GM12878 (cell line): ENCODE measurements at regions not wholly inside any gene's neighbourhood (a gene's known extent, or its start where the extent isn't known, plus 50 kb on each side); places are given as distances from the start of the nearest gene placed in this dataset.

ENCODE experiments used
- BACH1 ChIP-seq: fragments of 450-650 bp; IDR thresholded peaks from 2 replicates; pipeline ENCODE4 v1.6.1; 2017; ENCODE audit warnings: mild to moderate bottlenecking, borderline replicate concordance
- CREB1 ChIP-seq: IDR thresholded peaks from 2 replicates; pipeline ENCODE4 v1.6.1; 2012; ENCODE audit warnings: low read depth, mild to moderate bottlenecking, inconsistent platforms
- CTCF ChIP-seq, 3 experiments: IDR thresholded peaks in 2 of 3; conservative IDR thresholded peaks in 1 of 3; 2 replicates each; pipeline ENCODE4 v1.5.1; 2011; ENCODE audit warnings: low read depth in 3 of 3, low read length in 3 of 3, mild to moderate bottlenecking in 3 of 3, control low read depth in 2 of 3, moderate library complexity in 2 of 3, inconsistent platforms in 1 of 3, mixed read lengths in 1 of 3; ENCODE audit not compliant: control insufficient read depth in 2 of 3, insufficient read depth in 1 of 3; ENCODE audit errors: extremely low read depth in 1 of 3
- EED ChIP-seq: sonication (generic); IDR thresholded peaks from 2 replicates; pipeline ENCODE4 v1.6.1; 2016; ENCODE audit warnings: antibody characterized with exemption, low read depth
- EGR1 ChIP-seq, 2 experiments: IDR thresholded peaks; 1 replicate in 1 of 2; 2 replicates in 1 of 2; pipeline ENCODE4 v1.6.1; 2011 to 2012; ENCODE audit warnings: low read depth in 2 of 2, low read length in 2 of 2, borderline replicate concordance in 1 of 2, mild to moderate bottlenecking in 1 of 2, moderate library complexity in 1 of 2
- MEF2B ChIP-seq: fragments of 450-650 bp; IDR thresholded peaks from 2 replicates; pipeline ENCODE4 v1.6.1; 2018; ENCODE audit warnings: mild to moderate bottlenecking, moderate library complexity; ENCODE audit not compliant: partially characterized antibody, poor library complexity, severe bottlenecking
- POLR2AphosphoS5 ChIP-seq: IDR thresholded peaks from 2 replicates; pipeline ENCODE4 v1.6.1; 2011; ENCODE audit warnings: mild to moderate bottlenecking, low read length, inconsistent platforms
- SKIL ChIP-seq: fragments of 450-650 bp; IDR thresholded peaks from 2 replicates; pipeline ENCODE4 v1.6.1; 2017; ENCODE audit warnings: mild to moderate bottlenecking, low read depth, inconsistent platforms; ENCODE audit not compliant: poor library complexity, severe bottlenecking
- SMAD1 ChIP-seq: fragments of 450-650 bp; IDR thresholded peaks from 2 replicates; pipeline ENCODE4 v1.6.1; 2018; ENCODE audit warnings: mild to moderate bottlenecking, low read depth; ENCODE audit not compliant: partially characterized antibody
- SMARCA5 ChIP-seq: fragments of 450-650 bp; IDR thresholded peaks from 2 replicates; pipeline ENCODE4 v1.6.1; 2017; ENCODE audit warnings: mild to moderate bottlenecking
- SREBF2 ChIP-seq: IDR thresholded peaks from 2 replicates; pipeline ENCODE4 v1.6.1; 2012; ENCODE audit warnings: mild to moderate bottlenecking, low read length

GRCh38 chr7:16369855-16370254, 51.5 kb downstream of the CRPPA start:
- no peak for TF ChIP-seq POLR2AphosphoS5
- no peak for TF ChIP-seq CTCF (IDR thresholded peaks at IDR 0.05 in 2 of 3, conservative IDR thresholded peaks at IDR 0.05 in 1 of 3; ENCODE audit: control insufficient read depth in 2 of 3, extremely low read depth in 1 of 3, insufficient read depth in 1 of 3, low read depth in 3 of 3, low read length in 3 of 3)
- TF ChIP-seq SKIL: no peak
- TF ChIP-seq EGR1 (IDR thresholded peaks at IDR 0.05; ENCODE audit: borderline replicate concordance in 1 of 2, low read depth in 2 of 2, low read length in 2 of 2): no peak
- no peak for TF ChIP-seq CREB1
- TF ChIP-seq EED: no peak
- TF ChIP-seq MEF2B: no peak
- TF ChIP-seq SMARCA5: no peak
- no peak for TF ChIP-seq BACH1
- no peak for TF ChIP-seq SMAD1
- no peak for TF ChIP-seq SREBF2
